Stomach smooth muscle (tissue), 2 donors: ENCODE measurements at regions not wholly inside any gene's neighbourhood (a gene's known extent, or its start where the extent isn't known, plus 50 kb on each side); places are given as distances from the start of the nearest gene placed in this dataset.

Experiments
- H3K27ac ChIP-seq: one replicate; pipeline ENCODE4 v1.7.0; 2013; ENCODE audit warnings: mild to moderate bottlenecking, low read length, inconsistent platforms
- H3K27me3 ChIP-seq, 2 donors: one replicate each; pipeline ENCODE4 v1.7.0; 2013; ENCODE audit warnings: low read length in 2 of 2; ENCODE audit not compliant: insufficient read depth in 2 of 2, control insufficient read depth in 1 of 2
- H3K36me3 ChIP-seq, 2 donors: one replicate each; pipeline ENCODE4 v1.7.0; 2013; ENCODE audit warnings: low read length in 2 of 2; ENCODE audit not compliant: control insufficient read depth in 2 of 2, insufficient read depth in 2 of 2
- H3K4me1 ChIP-seq: one replicate; pipeline ENCODE4 v1.7.0; 2013; ENCODE audit warnings: low read length; ENCODE audit not compliant: control insufficient read depth, insufficient read depth
- H3K4me3 ChIP-seq, 2 donors: one replicate each; pipeline ENCODE4 v1.7.0; 2013; ENCODE audit warnings: low read length in 2 of 2
- H3K9ac ChIP-seq, 2 donors: one replicate each; pipeline ENCODE4 v1.7.0; 2013; ENCODE audit warnings: low read length in 2 of 2, mild to moderate bottlenecking in 1 of 2
- H3K9me3 ChIP-seq, 2 donors: one replicate each; pipeline ENCODE4 v1.7.0; 2013; ENCODE audit warnings: low read length in 2 of 2; ENCODE audit not compliant: control insufficient read depth in 2 of 2
- donor health status: healthy.
- donor health status: Pancreatic carcinoma.

DNA sequence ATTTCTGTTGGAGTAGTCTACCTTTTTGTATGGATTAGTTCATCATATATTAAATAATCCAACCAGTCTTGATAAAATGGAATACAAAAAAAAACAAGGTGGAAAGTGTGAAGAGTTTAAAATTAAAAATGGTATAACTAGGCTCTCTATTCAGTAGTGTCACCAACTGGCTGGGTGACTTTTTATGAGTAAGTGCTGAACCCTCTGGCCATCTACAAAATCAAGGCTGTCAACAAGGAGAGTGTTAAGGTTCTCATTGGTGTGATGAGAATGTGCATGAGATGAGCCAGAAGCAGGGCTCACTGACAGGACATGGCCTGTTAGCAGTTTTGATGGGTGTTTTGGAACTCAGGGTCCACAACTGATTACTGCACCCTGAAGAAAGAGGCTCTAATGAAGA, 343.2 kb downstream of the AASDHPPT start:
- Histone ChIP-seq H3K27ac (no peak overlapping the region), H3K4me3 (no peak overlapping the region), H3K9ac (no peak overlapping the region), H3K36me3 (no peaks in the 10 kb centered on the region), H3K27me3 (no peaks in the 10 kb centered on the region), H3K9me3 (no peaks in the 10 kb centered on the region), H3K4me1 (no peaks in the 10 kb centered on the region)

DNA sequence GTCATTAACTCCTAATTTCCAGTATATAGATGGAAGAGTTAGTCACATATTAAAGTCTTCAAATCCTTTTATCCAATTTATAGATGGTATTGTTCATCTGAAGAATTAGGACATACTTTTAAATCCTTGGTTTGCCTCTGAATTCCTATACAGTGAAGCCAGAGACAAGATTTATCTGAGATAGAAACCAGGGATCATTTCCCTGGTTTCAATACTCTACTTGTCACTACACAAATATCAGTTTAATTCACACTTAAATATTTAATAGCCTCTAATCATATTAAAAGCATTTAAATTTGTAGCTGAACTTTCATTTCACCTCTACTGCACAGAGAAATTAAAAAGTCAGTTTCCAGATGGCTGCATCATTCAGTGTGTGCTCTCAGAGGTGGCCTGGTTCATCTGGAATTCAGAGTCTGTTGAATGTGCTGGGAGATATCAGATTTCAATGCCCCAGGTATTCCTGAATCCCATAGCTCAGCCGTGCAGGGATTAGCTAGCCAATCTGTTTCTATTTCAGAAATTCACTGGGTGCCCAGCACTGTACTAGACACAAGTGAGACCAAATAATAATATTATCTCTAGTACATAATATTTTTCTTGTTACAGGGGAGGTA, 344.3 kb downstream of the AASDHPPT start:
- Histone ChIP-seq H3K9me3 (no peaks in the 10 kb centered on the region), H3K4me1 (no peaks in the 10 kb centered on the region), H3K27ac (no peak overlapping the region), H3K4me3 (no peak overlapping the region), H3K9ac (no peak overlapping the region), H3K36me3 (no peaks in the 10 kb centered on the region), H3K27me3 (no peaks in the 10 kb centered on the region)

DNA sequence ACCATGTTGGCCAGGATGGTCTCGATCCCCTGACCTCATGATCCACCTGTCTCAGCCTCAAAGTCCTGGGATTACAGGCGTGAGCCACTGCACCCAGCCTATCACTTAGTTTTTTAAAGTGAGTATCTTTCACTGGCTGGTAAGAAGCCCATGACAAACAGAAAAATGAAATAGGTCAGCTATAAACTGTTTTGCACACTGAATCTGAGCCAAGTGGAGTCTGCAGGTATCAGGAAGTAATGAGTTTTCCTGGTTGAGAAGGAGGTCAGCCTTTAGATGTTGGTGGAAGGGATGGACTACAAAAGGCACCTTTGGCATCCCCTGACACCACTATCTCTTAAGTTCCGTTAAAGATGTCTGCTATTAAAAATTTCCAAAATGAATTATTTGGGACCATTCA, 345.1 kb downstream of the AASDHPPT start:
- H3K4me3 ChIP-seq, result no peak overlapping the region
- no peaks in the 10 kb centered on the region for H3K27me3 ChIP-seq
- no peaks in the 10 kb centered on the region for H3K4me1 ChIP-seq
- H3K9me3 ChIP-seq, result no peaks in the 10 kb centered on the region
- H3K36me3 ChIP-seq, result no peaks in the 10 kb centered on the region
- no peak overlapping the region for H3K9ac ChIP-seq
- no peak overlapping the region for H3K27ac ChIP-seq

DNA sequence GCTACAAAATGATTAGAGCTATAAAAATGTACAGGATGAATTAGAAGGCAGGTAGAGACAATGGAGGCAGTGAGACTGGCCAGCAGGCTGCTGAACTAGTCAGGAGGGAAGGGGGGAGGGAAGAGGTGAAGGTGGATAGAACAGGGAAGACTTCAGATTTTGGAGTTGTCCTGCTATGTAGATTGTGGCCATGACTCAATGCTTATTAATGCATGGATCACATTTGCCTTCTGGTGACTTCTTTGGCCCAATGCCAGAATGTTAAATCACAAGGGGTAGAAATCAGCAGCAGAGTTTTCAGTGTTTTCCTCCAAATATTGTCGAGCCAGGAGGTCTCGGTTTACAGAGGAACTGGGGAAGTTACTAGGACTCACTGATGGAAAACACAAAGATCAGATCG, 346.6 kb downstream of the AASDHPPT start:
- Histone ChIP-seq H3K36me3 (no peaks in the 10 kb centered on the region), H3K9ac (no peak overlapping the region), H3K27ac (no peak overlapping the region), H3K4me1 (no peaks in the 10 kb centered on the region), H3K4me3 (no peak overlapping the region), H3K9me3 (no peaks in the 10 kb centered on the region), H3K27me3 (no peaks in the 10 kb centered on the region)

DNA sequence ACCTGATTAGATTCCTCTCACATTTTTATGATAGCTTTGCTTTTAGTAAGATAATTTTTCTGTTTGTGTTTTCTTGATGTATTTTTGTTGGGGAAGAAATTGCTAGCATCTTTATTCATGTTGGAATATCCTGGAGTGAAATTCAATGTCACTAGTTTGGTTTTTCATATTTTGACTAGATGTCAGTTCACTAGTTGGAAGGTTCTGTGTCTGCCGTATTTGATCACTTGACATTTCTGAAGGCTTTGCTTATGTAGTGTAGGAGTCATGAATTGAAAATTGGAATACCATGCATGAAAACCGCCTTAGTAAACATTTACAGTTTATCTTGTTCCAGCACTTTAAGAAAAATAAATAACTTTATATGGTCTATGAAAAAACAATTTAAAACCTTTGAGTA, 348.4 kb downstream of the AASDHPPT start:
- Histone ChIP-seq H3K4me3 (no peak overlapping the region), H3K27ac (no peak overlapping the region), H3K36me3 (no peaks in the 10 kb centered on the region), H3K27me3 (no peaks in the 10 kb centered on the region), H3K9ac (no peak overlapping the region), H3K9me3 (no peaks in the 10 kb centered on the region), H3K4me1 (no peaks in the 10 kb centered on the region)

DNA sequence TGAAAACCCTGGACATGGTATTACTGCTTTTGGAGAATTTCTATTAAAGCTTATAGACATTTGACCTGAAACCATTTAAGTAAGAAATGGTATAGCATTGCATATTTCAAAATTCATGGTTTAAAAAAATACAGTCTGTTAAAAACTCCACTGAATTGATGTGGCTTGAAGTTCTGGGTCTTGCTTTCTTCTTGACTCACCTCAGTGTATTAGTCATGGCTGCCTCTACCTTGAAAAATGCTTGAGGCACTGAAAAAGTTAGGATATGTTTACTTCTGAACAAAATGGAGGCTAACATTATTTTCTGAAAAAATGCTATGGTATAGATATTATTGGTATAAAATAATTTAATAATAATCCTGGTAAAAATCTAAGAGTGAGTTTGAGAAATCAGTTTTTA, 349.2 kb downstream of the AASDHPPT start:
- no peaks in the 10 kb centered on the region for H3K27me3 ChIP-seq
- no peak overlapping the region for H3K27ac ChIP-seq
- no peak overlapping the region for H3K9ac ChIP-seq
- no peak overlapping the region for H3K4me3 ChIP-seq
- H3K4me1 ChIP-seq, result no peaks in the 10 kb centered on the region
- H3K9me3 ChIP-seq, result no peaks in the 10 kb centered on the region
- H3K36me3 ChIP-seq, result no peaks in the 10 kb centered on the region

- Histone ChIP-seq H3K9ac (no peak overlapping the region), H3K9me3 (no peaks in the 10 kb centered on the region), H3K27ac (no peak overlapping the region), H3K27me3 (no peaks in the 10 kb centered on the region), H3K4me3 (no peak overlapping the region), H3K4me1 (no peaks in the 10 kb centered on the region), H3K36me3 (no peaks in the 10 kb centered on the region)
Measured at GRCh38 chr11:106427736-106428135, 350.3 kb downstream of the AASDHPPT start.

DNA sequence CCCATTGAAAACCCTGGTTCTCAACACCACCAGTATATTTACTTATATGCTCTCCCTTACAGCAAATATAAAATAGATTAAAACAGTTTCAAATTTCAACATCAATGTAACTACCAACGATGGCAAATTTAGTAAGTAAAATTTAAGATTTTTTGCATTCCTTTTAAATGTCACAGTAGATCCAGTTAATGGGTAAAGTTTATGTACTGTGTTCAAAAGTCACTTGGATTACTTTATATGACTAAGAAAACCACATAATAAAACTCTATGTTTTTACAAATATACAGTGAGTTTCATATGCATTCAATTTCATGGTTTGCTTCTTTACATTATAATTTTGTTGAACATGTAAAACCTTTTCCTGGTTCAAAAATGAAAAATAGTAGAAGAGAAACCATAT, 364.6 kb downstream of the AASDHPPT start:
- no peaks in the 10 kb centered on the region for H3K27me3 ChIP-seq
- H3K27ac ChIP-seq, result no peak overlapping the region
- no peak overlapping the region for H3K4me3 ChIP-seq
- peaks cover 3% of the 10 kb centered on the region for H3K4me1 ChIP-seq
- no peaks in the 10 kb centered on the region for H3K9me3 ChIP-seq
- no peak overlapping the region for H3K9ac ChIP-seq
- no peaks in the 10 kb centered on the region for H3K36me3 ChIP-seq

DNA sequence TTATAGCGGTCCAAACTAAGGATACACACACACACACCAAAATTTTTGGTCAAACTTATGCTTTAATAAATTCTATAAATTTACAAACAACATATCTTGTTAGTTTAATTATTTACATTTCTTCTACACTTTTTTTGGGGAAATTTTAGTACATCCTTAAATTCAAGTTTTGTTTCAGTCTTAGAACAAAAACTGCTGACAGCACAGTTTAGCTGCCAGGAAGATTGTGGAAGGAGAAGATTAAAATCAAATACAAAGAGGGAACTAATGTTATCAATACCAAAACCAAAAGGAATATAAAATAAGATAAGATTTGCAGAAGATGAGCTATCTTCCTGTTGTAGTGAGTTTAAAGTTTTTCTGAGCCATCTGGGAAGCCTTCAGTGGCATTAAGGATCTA, 368.8 kb downstream of the AASDHPPT start:
- no peaks in the 10 kb centered on the region for H3K36me3 ChIP-seq
- H3K4me3 ChIP-seq, result no peak overlapping the region
- no peak overlapping the region for H3K9ac ChIP-seq
- no peak overlapping the region for H3K27ac ChIP-seq
- peaks cover 4% of the 10 kb centered on the region for H3K4me1 ChIP-seq
- H3K9me3 ChIP-seq, result no peaks in the 10 kb centered on the region
- no peaks in the 10 kb centered on the region for H3K27me3 ChIP-seq

GRCh38 chr11:106446955-106447354, 369.5 kb downstream of the AASDHPPT start:
- H3K36me3 ChIP-seq, result no peaks in the 10 kb centered on the region
- no peaks in the 10 kb centered on the region for H3K9me3 ChIP-seq
- peaks cover 4% of the 10 kb centered on the region for H3K4me1 ChIP-seq
- no peak overlapping the region for H3K9ac ChIP-seq
- H3K4me3 ChIP-seq, result no peak overlapping the region
- H3K27ac ChIP-seq, result no peak overlapping the region
- H3K27me3 ChIP-seq, result no peaks in the 10 kb centered on the region

- Histone ChIP-seq H3K9ac (no peak overlapping the region), H3K4me1 (peaks cover 4% of the 10 kb centered on the region), H3K9me3 (no peaks in the 10 kb centered on the region), H3K27me3 (no peaks in the 10 kb centered on the region), H3K27ac (no peak overlapping the region), H3K4me3 (no peak overlapping the region), H3K36me3 (no peaks in the 10 kb centered on the region)
Measured at GRCh38 chr11:106447631-106448191, 370.2 kb downstream of the AASDHPPT start.
